ENCODE measurements at regions not wholly inside any gene's neighbourhood (a gene's known extent, or its start where the extent isn't known, plus 50 kb on each side); places are given as distances from the start of the nearest gene placed in this dataset.

DNA sequence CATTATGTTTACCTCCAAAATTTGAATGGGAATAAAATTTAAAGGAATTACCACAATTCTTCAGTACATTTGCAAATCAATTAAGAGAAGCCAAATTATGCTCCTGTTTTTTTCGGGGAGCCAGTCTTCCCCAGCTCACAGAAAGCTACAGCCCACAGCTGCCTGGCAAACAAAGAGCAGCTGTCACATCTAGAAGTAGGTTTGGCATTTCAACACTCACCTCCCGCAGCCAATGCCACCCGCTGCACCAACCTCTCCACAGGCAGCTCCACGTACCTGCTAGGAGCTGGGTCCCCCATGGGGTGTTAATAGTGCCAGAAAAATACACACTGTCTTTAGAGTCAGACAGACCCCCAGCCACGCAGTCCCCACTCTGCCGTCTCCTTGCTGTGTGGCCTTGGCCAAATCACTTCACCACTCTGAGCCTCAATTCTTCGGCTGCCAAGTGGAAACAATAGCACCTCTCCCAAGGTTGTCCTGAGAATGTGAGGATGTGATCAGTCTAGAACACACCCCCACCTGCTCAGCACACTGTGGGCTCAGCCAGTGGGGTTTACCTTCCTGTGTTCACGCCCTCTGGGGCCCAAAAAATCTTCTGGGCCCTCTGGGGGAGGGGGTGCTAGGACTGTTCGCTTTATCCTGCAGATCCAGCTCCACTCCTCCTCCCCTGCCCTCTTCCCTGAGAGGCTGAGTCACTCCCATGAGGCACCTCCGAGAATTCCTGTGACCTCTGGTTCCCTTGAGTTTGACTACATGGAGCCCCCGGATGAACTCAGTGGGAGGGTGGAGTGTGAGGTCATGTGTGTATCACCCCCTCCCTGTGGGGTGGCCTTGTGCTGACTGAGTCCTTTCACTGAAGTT is 204.3 kb upstream of the GRIK3 start:
- FAIRE-seq (no peak), DNase-seq (ENCODE audit: low spot score) (no peak)

DNA sequence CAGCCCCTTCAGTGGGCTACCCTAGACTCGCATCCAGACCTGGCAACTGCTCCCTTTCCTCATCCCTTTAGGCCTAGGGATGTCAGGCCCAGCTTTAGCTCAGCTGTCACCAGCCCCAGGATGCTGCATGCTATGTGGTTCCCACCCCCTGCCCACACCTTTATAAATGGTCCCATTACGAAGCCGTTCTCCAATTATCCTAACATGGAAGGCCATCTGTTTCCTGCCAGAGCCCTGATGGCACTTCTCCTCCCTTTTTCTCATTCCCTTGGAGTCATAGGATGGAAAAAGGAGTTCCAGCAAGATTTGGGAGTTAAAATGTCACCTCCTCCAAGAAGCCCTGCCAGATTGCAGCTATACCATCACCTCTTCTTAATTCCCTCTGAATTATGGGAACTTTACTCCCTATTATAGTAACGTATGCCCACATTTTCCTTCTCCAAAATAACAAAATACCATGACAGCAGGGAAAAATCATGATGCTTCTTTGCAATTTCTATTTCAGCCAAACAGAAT is 205.0 kb upstream of the GRIK3 start:
- DNase-seq (ENCODE audit: low spot score) (no peak), FAIRE-seq (no peak)

DNA sequence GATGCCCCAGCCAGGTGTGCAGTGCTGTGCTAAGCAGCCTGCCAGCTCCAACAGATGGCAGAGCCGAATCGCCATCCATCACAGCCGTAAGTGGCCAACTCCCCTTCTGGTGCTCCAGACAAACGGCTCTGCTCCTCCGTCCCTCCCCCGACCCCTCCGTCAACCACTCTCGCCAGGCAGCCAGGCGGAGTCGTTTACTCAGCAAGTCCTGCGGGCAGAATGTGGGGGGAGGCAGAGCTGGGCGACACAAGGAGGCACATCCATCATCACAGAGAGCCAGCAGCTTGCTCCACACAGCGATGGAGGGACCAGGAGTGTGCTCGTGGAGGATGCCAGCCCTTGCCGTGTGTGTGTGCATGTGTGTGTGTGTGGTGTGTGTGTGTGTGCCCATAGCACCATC is 206.6 kb upstream of the GRIK3 start:
- DNase-seq (ENCODE audit: low spot score), result no peak
- no peak for FAIRE-seq

DNA sequence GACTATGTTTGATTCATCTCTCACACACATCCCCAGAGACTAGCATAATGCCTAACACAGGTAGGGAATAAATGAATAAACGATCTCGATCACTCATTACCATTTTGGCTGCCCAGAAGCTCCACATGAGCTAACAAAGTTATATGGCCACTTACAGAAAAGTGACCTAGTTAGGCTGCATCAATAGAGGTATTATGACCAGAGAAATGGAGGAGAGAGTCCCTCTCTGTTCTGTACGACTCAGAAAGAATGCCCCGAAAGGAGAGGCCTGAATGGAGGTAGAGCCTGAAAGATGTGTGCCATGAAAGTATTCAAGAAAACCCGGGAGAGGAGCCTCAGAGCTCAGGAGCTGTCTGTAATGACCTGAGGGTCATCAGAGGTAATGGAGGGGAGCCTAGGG is 208.2 kb upstream of the GRIK3 start:
- FAIRE-seq (no peak), DNase-seq (ENCODE audit: low spot score) (no peak)

DNA sequence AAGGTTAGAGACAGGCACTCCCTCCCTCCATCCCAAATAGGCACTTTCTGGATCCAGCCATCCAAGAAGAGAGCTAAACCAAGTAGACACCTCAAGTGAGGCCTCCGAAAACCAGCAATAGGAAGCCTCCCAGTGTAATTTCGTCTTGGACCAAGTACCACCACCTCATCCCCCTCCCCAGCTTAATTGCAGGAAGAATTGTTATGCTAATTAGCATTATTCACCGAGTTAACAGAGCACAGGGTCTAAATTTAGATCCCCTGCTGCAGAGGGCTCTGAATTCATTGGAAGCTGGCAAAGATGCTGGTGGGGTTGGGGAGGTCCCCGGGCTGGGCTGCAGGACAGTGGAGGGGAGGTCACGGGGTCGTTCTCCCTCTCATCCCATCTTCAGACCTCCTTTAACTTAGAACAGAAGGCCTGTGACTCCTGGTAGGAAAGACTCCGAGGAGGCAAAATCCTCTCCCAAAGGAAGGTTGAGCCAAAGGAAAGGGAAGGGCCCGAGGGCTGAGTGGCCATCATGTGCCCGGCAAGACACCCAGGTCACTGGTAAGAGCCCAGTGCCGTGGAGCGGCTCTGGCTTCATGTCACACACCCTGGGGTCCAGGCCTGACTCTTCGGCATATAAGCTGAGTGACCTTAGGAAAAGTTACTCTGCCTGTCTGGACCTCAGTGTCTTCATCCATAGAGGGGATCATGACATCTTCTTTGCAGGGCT is 209.2 kb upstream of the GRIK3 start:
- FAIRE-seq, result no peak
- DNase-seq (ENCODE audit: low spot score), result no peak

DNA sequence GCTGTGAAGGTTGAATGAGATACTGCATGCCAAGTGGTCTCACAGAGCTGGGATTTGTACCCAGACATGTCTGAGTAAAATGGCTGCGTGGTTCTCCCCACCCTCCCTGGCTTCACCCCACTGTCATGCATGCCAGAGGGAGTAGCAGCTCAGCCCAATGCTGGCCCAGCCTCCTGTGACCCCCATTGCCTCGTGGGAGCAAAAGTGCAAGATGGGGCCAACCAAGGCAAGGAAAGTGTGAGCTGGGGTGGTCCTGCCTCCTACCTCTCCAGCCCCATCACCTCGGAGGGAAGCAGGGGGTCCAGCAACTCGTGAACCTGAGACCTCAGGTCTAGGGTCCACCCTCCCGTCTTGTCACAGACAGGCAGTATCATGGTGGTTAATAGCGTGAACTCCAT is 209.8 kb upstream of the GRIK3 start:
- DNase-seq (ENCODE audit: low spot score), result no peak
- no peak for FAIRE-seq

DNA sequence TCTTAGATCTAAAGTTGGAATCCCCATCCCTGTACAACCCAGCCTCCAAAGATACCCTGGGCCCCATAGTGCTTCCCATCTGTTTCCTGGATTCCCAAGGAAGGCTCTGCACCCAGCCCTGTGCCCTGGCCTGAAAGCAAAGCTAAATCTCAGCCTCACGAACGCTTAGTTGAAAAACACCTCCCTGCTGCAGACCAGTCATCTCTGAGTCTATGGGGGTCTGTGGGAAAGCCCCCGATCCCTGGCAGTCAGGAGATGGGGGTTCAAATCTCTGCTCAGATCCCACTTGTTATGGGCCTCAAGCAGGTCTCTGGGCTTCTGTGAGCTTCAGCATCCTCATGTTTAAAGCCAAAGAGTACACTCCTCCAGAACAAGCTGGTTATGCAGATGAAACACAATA is 210.5 kb upstream of the GRIK3 start:
- no peak for FAIRE-seq
- no peak for DNase-seq (ENCODE audit: low spot score)

DNA sequence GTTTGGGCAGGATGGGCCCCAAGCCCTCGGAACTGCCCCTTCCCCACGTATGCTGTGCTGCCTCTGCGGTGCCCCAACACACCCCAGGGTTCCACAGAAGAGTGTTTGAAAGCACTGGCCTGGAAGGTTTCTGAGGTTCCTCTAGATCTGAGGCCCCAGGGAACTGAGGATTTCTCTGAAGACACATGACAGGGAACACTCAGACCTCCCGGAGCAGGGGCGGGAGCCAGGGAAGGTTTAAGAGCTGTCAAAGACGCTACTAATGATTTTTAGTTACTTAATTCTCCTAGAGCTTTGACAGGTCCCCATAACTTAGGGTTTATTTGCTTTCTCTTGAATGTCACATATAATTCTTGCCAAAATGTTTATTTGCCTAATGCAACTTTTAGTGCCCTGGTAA is 212.3 kb upstream of the GRIK3 start:
- no peak for DNase-seq (ENCODE audit: low spot score)
- no peak for FAIRE-seq

DNA sequence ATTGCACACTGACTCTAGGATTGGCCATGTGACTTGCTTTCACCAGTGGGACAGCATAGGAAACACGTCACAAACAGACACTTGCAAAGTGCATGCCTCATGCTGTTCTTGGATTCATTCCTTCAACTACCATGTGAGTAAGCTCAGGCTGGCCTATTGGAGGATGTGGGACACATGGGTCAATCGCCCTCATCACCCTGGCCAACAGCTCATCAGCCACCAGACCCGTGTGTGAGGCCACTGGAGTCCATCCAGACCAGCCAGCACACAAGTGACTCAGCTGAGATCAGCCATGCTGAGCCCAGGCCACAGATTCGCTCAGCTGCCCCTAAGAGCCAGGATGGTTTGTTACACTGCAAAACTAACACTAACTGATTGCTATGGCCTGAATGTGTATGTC is 216.1 kb upstream of the GRIK3 start:
- DNase-seq (ENCODE audit: low spot score), result peak; percentile 8
- FAIRE-seq, result no peak

DNA sequence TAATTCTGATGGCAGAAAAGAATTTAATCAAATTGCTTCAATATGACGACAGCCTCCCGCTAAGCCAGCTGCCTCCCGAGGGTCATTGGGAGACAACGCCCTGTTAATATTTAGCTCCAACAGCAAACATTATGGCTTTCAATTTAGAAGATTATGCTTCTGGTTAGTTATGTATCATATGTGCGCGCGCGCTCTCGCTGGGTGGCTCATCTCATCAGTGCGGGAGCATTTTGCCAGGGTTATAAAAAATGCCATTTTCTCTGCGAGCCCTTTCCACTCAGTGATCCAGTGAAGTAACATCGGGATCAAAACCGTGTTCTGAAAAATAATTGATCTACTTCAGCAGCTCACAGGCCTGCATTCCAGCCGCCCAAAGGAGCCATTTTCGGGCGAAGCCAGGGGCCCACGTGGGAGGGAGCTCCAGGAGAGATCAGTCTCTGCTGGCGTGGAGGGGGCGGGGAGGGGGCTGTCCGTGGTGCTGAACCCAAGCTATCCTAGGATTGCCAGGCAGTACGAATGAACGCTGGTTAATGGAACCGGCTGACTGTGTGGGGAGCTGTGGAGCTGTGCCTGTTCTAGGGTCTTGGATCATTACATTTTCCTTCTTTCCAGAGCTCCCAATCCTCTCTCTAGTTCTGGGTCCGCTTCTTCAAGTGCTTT is 219.1 kb upstream of the ZC3H12A start:
- FAIRE-seq, result no peak
- no peak for DNase-seq (ENCODE audit: low spot score)

DNA sequence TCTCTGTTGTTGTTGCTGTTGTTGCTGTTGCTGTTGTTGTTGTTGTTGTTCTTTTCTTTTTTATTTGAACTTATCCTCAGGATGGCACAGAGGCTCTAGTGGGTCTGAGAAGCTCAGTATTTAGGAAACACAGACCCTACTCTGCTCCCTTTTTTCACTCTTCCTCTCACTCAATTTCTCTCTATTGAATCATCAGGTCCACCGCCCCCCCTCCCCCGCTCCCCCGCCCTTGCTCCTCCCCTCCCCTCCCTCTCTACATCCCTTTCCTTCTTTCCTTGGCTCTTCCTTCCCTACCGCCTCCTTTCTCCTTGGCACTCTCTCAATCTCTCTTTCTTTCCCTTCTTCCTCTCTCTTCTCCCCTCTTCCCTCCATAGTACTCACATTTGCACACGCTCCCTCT is 218.5 kb upstream of the ZC3H12A start:
- FAIRE-seq (no peak), DNase-seq (ENCODE audit: low spot score) (no peak)

DNA sequence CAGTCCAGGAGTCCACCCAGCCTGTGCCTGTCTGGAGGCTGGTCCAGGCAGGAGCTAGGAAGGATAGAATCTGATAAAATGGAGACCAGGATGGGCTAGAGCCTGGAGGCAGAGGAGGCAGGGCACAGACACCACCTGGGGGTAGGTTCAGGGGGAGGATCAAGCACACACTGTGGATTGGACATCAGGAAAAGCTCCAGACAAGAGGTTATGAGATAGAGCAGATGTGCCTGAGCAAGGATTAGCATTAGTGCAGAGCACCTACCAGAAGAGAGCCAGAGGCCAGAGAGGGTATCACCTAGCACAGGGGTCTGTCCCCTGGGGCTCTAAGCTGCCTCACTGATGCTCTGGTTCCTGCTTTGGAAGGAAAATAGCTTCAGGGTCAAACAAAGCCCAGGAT is 216.7 kb upstream of the ZC3H12A start:
- DNase-seq (ENCODE audit: low spot score) (no peak), FAIRE-seq (no peak)

DNA sequence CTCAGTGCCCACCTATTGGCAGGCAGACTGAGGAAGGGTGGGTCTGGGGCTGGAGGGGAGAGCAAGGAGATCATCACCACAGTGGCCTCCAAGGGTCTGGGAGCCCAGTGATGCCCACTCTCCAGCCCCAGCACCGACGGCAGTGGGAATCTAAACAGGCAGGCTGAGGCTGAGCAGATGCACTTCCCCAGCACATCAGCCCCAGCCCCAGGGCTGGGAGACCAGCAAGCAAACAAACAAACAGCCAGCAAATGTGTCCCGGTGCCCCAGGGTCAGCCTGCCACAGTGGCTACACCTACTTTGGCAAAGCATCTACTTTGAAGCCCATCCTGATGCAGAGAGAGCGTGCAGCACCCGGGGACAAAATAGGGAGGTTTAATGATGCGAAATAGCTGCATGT is 216.3 kb upstream of the ZC3H12A start:
- DNase-seq (ENCODE audit: low spot score) (no peak), FAIRE-seq (no peak)

DNA sequence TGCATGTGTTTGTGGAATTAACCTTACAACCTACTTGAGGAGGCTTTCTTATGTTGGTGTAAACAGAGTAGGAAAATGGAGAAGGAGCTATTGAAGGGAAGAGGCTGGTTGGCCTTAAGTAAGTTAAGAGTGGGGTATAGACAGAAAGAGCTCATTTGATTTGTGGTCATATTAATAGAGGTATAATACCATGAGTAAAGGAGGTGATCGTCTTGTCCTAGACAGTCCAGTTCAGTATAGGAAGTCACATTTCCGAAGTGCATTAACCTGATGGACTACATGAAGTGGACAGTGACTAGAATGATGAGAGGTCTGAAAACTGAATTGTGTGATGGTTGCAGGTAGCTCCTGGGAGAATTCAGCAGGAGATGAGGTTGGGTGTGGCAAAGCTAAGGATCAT is 215.4 kb upstream of the ZC3H12A start:
- no peak for FAIRE-seq
- no peak for DNase-seq (ENCODE audit: low spot score)

DNA sequence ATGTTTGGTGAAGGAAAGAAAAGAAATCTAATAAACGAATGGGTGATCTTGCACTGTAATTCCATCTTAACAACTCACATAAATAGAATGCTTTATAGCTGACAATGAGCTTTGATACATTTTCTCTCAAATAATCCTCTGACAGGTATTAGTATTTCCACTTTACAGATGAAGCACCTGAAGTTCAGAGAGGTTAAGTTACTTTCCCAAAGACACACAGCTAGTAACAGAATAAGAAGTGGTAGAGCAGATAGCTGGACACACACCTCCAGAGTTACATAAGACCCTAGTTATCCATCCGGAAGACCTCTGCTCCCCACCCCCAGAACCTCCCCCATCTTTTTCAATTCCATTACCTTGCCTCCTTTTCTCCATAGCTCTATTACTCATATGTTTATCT is 213.3 kb upstream of the ZC3H12A start:
- FAIRE-seq (no peak), DNase-seq (ENCODE audit: low spot score) (no peak)

DNA sequence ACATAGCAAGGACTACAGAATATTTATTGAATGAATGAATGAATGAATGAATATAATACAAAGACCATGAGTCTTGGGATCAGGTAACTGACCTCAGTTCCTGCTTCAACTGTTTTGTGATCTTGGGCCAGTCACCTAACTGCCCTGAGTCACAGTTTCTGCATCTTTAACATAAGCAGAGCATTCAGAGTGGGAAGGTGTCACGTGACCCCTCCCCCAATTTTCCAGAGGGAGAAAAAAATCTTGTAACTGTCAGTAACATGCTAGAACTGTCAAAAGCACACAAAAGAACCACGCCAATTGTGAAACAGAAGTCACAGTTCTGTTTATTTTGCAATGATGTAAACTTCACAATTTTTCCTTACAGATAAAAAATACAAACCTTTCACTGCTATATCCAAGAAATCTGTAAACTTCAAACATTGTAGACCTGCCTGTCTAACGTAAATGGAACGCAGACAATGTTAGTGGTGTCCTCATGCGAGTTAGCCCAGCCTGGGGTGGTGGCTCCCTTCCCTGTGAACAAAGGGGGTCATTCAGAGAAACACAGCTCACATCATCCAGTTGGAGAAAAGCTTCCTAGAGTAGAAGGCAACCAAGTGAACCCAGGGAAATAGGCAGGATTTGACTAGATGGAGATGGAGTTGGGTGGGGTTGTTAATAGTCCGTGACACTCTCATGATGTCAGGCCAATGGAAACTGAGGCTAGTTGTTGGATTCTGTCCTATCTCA is 211.8 kb upstream of the ZC3H12A start:
- FAIRE-seq, result no peak
- no peak for DNase-seq (ENCODE audit: low spot score)

DNA sequence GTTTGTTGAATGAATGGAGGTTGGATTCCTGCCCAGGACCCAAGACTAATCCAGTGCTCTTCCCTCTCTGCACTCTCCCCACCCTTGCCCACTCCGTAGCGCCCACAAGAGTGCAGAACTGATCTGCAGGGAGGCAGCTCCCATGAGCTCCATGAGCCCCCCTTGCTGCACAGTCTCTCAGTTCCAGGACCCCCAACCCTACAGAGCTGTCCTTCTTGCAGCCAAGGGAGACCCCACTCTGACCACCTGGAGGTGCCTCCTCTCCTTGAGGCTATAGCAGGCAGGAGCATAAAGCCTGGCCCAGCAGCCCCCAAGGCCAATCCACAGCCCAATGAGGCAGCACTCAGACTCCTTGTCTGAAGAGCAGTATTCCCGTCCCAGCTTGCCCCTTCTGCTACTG is 209.2 kb upstream of the ZC3H12A start:
- FAIRE-seq (no peak), DNase-seq (ENCODE audit: low spot score) (no peak)

DNA sequence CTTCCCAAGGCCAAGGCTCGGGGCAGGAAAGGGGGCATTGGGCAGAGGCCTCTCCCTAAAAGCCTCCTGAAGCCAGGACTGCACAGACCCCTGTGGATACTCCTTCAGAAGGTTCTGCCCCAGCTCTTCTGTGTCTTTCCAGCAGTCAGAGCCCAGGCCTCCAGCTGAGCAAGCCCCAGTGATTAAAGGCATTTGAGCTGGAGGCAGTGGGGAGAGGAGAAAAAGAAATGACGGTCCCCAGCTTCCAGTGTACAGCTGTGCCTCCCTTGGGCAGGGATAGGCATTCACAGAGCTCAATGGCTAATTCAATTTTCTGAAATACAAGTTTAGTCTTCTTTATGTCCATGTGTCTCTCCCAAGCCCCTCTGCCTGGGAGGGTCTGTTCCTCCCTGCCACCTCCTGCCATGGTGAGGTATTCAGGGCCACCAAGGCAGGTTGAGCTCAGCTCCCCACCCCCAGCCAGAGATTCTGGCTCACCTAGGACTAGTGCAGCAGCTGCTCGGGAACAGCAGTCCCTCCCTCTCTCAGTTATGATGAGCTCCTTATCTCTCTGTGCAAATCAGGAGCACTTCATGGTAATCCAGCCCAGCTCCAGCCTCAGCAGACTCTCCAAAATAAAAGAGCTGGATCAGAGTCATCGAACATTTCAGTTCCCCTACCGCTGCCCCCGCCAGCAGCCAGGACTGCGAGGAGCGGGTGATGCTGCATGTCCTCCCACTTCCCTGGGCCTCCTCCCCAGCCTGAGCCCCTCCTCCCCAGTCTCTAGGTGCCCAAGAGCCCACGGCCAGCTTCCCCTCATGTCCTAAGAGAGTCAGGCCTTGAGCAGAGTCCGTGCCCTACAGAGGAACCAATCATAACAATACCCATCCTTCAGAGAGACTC is 208.4 kb upstream of the ZC3H12A start:
- FAIRE-seq (no peak), DNase-seq (ENCODE audit: low spot score) (no peak)

DNA sequence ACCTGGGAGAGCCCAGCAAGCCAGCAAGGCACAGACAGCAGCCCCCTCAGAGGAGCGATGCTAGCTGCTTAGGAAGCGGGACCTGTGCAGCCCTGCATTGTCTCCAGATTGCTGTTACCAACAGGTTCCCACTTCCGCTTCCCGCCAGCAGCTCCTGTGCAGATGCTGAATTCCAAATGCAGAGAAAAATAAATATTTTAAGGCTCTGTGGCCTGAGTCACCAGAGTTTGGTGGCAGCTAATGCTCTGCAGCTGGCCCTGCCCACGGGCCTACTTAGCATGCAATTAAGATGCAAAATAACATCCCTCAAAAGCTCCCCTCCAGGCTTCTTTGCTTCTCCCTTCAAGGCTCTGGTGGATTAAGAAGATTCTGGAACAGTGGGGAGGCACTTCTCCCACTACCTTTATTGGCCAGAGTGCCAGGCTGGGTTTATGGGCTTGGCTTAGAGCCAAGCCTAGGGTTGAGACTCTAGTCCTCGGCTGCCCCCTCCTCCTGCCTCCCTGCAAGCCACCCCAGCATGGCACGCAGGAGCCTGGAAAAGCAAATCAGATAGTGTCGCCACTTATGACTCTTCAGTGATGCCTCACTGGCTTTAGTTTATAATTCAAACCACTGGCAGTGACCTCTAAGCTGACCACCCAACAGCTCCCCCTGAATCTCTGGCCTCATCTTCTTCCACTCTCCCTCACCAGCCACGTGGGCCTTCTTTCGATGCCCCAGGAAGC is 207.1 kb upstream of the ZC3H12A start:
- DNase-seq (ENCODE audit: low spot score) (no peak), FAIRE-seq (no peak)

DNA sequence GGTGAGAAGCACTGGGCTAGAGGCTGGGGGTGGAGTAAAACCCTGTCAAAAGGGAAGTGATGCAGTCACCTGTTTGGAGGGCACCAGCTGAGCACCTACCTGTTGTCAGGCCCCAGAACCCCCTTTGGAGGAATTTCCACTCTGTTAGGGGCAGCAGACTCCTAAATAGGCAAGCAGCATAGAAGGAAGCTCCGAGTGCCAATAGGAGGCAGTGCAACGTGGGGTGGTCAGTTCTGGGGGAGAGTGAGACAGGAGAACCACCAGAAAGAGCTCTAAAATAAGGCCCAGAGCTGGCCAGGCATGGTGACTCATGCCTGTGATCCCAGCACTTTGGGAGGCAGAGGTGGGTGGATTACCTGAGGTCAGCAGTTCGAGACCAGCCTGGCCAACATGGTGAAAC is 203.7 kb upstream of the ZC3H12A start:
- DNase-seq (ENCODE audit: low spot score) (no peak), FAIRE-seq (no peak)
